ENCODE measurements at regions not wholly inside any gene's neighbourhood (a gene's known extent, or its start where the extent isn't known, plus 50 kb on each side); places are given as distances from the start of the nearest gene placed in this dataset.

DNA sequence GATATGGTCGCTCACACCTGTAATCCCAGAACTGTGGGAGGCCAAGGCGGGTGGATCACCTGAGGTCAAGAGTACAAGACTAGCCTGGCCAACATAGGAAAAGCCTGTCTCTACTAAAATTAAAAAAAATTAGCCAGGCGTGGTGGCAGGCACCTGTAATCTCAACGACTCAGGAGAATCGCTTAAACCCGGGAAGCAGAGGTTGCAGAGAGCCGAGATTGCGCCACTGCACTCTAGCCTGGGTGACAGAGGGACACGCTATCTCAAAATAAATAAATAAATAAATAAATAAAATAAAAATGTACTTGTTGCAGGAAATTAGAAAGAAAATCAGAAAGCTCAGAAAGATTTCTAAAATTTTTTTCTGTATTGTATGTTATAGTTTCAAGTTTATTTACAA lies 113.9 kb downstream of the LITAF start (continued):
- TF ChIP-seq, protein P1, sequence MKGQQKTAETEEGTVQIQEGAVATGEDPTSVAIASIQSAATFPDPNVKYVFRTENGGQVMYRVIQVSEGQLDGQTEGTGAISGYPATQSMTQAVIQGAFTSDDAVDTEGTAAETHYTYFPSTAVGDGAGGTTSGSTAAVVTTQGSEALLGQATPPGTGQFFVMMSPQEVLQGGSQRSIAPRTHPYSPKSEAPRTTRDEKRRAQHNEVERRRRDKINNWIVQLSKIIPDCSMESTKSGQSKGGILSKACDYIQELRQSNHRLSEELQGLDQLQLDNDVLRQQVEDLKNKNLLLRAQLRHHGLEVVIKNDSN (IDR thresholded peaks at IDR 0.05; ENCODE audit: borderline replicate concordance, extremely low read length, insufficient read depth, low read depth, low read length): no peak

DNA sequence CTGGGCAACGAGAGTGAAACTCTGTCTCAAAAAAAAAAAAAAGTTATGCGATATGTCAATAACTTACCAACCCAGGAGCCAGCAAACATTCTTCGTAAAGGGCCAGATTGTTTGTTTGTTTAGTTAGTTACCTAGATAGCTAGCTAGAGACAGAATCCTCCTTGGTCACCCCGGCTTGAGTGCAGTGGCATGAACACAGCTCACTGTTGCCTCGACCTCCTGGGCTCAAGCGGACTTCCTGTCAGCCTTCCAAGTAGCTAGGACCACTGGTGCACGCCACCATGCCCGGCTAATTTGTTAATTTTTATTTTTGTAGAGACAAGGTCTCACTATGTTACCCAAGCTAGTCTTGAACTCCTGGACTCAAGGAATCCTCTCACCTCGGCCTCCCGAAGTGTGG lies 113.0 kb downstream of the LITAF start:
- H3K4me1 ChIP-seq (ENCODE audit: control insufficient read depth, insufficient read depth, low read length): no peaks in the 10 kb centered on the region
- H2AFZ ChIP-seq (ENCODE audit: control insufficient read depth, low read depth, low read length): no peak overlapping the region
- ChIA-PET CTCF (interaction anchor here (0.6 to 0.7 kb wide), 3 partner anchors 9 to 315 kb away, joined by 3 to 4 read pairs (median 3); no protein-coding TSS in a partner anchor), SMC1A (ENCODE audit: uncharacterized antibody, unreplicated experiment) (interaction anchor here (0.7 to 1.8 kb wide), 3 partner anchors 14 to 429 kb away, joined by 4 read pairs; no protein-coding TSS in a partner anchor), RAD21 (ENCODE audit: unreplicated experiment) (interaction anchor here (0.6 to 1.3 kb wide), 2 partner anchors 58 to 86 kb away, joined by 3 to 4 read pairs; no protein-coding TSS in a partner anchor), POLR2A (interaction anchor here (0.6 kb wide), 1 partner anchor 922 kb away, joined by 4 read pairs; no protein-coding TSS in a partner anchor)
- no peak for FAIRE-seq
- H3K4me2 ChIP-seq (ENCODE audit: control insufficient read depth, insufficient read depth): no peak overlapping the region
- TF ChIP-seq SUZ12 (IDR thresholded peaks at IDR 0.05; ENCODE audit: unreplicated experiment): no peak
- TF ChIP-seq, protein P2, sequence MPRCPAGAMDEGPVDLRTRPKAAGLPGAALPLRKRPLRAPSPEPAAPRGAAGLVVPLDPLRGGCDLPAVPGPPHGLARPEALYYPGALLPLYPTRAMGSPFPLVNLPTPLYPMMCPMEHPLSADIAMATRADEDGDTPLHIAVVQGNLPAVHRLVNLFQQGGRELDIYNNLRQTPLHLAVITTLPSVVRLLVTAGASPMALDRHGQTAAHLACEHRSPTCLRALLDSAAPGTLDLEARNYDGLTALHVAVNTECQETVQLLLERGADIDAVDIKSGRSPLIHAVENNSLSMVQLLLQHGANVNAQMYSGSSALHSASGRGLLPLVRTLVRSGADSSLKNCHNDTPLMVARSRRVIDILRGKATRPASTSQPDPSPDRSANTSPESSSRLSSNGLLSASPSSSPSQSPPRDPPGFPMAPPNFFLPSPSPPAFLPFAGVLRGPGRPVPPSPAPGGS (IDR thresholded peaks at IDR 0.05; ENCODE audit: borderline replicate concordance, insufficient read depth, low read depth, low read length, poor library complexity, severe bottlenecking): no peak
- TF ChIP-seq, protein P3, sequence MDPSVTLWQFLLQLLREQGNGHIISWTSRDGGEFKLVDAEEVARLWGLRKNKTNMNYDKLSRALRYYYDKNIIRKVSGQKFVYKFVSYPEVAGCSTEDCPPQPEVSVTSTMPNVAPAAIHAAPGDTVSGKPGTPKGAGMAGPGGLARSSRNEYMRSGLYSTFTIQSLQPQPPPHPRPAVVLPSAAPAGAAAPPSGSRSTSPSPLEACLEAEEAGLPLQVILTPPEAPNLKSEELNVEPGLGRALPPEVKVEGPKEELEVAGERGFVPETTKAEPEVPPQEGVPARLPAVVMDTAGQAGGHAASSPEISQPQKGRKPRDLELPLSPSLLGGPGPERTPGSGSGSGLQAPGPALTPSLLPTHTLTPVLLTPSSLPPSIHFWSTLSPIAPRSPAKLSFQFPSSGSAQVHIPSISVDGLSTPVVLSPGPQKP (IDR thresholded peaks at IDR 0.05; ENCODE audit: low read depth, low read length): no peak
- TF ChIP-seq TCF12 (IDR thresholded peaks at IDR 0.05; ENCODE audit: low read depth, low read length): no peak
- no peak for TF ChIP-seq ZBED1 (IDR thresholded peaks at IDR 0.05; ENCODE audit: borderline replicate concordance)
- TF ChIP-seq HCFC1 (IDR thresholded peaks at IDR 0.05; ENCODE audit: low read length): no peak
- TF ChIP-seq RAD51 (IDR thresholded peaks at IDR 0.05): no peak
- TF ChIP-seq JUNB (IDR thresholded peaks at IDR 0.05): no peak
- TF ChIP-seq MXI1 (IDR thresholded peaks at IDR 0.05; ENCODE audit: low read depth, low read length): no peak
- no peak for TF ChIP-seq NFIC (IDR thresholded peaks at IDR 0.05; ENCODE audit: low read depth, low read length)
- no peak for TF ChIP-seq SIX5 (IDR thresholded peaks at IDR 0.05; ENCODE audit: low read depth, low read length, severe bottlenecking)
- no peaks in the 10 kb centered on the region for H3K36me3 ChIP-seq (ENCODE audit: control insufficient read depth in 2 of 2, insufficient read depth in 2 of 2, low read length in 1 of 2)
- no peaks in the 10 kb centered on the region; the same call in 2 of the 3 replicates for H3K9me3 ChIP-seq (replicated peaks; ENCODE audit: control insufficient read depth, insufficient read depth, low read length)
- no peaks in the 10 kb centered on the region for H3K27me3 ChIP-seq (replicated peaks in 1 of 2; ENCODE audit: control insufficient read depth in 2 of 2, insufficient read depth in 2 of 2, low read length in 1 of 2)
- no TSS peak for BruUV-seq (replicated peaks)
- intact Hi-C loops (cut with micrococcal nuclease; ENCODE audit: unreplicated experiment) (no loop called here), in situ Hi-C loops (cut with MboI) (no loop called here)
- no peak for ATAC-seq
- no peak overlapping the region for H3K4me3 ChIP-seq
- H3K27ac ChIP-seq (ENCODE audit: control insufficient read depth, insufficient read depth): no peak overlapping the region
- no peaks in the 10 kb centered on the region for H4K20me1 ChIP-seq (ENCODE audit: control insufficient read depth, insufficient read depth)
- H3K9ac ChIP-seq (ENCODE audit: control insufficient read depth, insufficient read depth, low read length): no peak overlapping the region
- no peaks in the 10 kb centered on the region for H3K79me2 ChIP-seq (ENCODE audit: control insufficient read depth, insufficient read depth, low read length)
- WGBS (ENCODE audit: insufficient coverage, insufficient replicate concordance, low lambda C conversion rate, missing lambda C conversion rate): 30% methylated on average over 9 of the region's 10 CpGs
- no peak for DNase-seq (ENCODE audit: low read depth, low spot score)

All from GM12878 (cell line).